UCSD-AML1 (cell line): ENCODE measurements at regions not wholly inside any gene's neighbourhood (a gene's known extent, or its start where the extent isn't known, plus 50 kb on each side); places are given as distances from the start of the nearest gene placed in this dataset.

Source experiments
- DNase-seq: peaks from one replicate; lab custom pipeline; 2025; ENCODE audit not compliant: unreplicated experiment; lab: John Stamatoyannopoulos, UW

GRCh38 chr20:11195899-11196558, 522.2 kb upstream of the JAG1 start:
- no peak for DNase-seq

GRCh38 chr20:11197851-11198250, 524.1 kb upstream of the JAG1 start:
- DNase-seq = no peak

- DNase-seq = no peak
Observed at GRCh38 chr20:11200423-11200822, 526.6 kb upstream of the JAG1 start.

GRCh38 chr20:11204926-11205768, 531.3 kb upstream of the JAG1 start:
- DNase-seq = peak; percentile 39

GRCh38 chr20:11205769-11206362, 532.1 kb upstream of the JAG1 start:
- DNase-seq = no peak

- DNase-seq = no peak
Observed at GRCh38 chr20:11207749-11208502, 534.1 kb upstream of the JAG1 start.

GRCh38 chr20:11210611-11211010, 536.8 kb upstream of the JAG1 start:
- DNase-seq = no peak

- DNase-seq = no peak
Observed at GRCh38 chr20:11212272-11212671, 538.5 kb upstream of the JAG1 start.

GRCh38 chr20:11212902-11213301, 539.1 kb upstream of the JAG1 start:
- DNase-seq = no peak

GRCh38 chr20:11214256-11214840, 540.5 kb upstream of the JAG1 start:
- DNase-seq = no peak

DNA sequence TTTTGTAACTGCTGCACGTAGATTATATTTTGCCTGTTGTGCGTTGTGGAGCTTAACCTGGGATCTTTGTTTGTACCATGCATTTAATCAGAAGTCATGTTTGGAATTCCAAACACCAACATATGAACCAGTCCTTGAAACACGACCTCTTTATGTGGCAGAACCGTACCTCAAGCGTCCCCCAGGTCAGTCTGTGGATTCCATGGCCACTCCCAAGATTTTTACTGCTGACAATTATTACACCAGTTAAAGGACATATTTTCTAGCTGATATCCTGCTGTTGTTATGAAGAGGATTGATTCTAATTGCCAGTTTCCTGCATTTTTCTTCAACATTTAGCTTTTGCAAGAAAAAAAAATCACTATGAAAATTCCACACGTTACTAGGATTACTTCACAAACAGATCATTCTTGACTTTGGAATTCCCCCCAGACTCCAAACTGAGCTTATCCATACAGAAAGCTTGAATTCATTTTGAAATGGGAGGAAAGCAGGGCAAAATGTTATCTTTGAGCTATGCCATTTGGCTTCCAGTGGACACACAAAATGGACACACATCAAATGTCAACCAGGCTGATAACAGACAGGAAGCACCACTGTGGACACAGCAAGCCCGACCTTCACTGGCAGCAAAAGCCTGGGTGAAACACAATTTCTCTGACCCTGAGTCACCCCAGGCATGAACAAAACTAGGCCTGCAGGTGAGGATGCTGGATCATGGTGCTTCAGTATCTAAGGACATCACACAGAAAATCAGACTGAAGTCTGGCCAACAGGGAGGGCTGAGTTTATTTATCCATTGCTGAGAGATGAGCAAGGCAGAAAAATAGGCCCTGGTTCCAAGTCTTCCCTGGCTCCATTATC, 542.9 kb upstream of the JAG1 start:
- DNase-seq = no peak

- no peak for DNase-seq
Observed at GRCh38 chr20:11217326-11218172, 543.8 kb upstream of the JAG1 start.

DNA sequence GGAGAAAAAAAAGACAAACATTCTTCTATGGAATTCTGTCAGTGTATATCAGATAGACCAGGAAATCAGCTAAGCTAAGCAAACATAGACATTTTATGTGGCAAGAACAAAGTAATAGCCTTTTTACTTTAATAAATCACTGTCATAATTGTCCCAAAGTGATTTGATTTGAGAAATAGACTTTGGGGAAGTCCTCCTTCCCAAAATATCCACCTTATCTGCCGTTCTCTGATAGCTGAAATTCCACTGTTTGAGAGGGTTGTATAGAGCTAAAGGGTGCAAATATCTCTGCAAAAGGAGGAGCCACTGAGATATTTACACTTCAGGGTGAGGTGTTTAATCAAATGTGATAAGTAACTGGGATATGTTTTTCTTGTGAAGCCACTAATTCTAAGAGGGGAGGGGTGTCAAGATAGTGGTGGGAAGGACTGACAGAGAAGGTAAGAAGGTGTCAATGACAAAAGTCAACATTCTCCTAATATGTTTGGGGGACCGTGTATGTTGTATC, 544.4 kb upstream of the JAG1 start:
- no peak for DNase-seq

GRCh38 chr20:11219192-11219591, 545.4 kb upstream of the JAG1 start:
- no peak for DNase-seq

DNA sequence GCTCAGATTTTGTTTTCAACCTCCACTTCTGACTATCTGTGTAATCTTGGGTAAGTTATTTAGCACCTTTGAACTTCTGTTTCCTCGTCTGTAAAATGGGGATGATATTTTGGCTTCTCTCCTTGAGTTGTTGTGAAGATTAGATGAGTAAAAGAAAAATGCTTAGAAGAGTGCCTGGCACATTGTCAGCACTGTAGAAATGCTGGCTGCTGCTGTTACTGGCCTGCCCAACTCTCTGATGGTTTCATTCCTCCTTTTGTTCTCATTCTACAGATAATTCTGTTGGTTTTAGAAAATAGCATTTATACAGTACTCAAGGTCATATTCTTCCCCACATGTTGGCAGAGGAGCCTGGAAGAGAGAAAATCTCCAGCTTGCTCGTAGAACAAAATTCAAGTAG, 547.2 kb upstream of the JAG1 start:
- no peak for DNase-seq

GRCh38 chr20:11222243-11222642, 548.4 kb upstream of the JAG1 start:
- DNase-seq = no peak

DNA sequence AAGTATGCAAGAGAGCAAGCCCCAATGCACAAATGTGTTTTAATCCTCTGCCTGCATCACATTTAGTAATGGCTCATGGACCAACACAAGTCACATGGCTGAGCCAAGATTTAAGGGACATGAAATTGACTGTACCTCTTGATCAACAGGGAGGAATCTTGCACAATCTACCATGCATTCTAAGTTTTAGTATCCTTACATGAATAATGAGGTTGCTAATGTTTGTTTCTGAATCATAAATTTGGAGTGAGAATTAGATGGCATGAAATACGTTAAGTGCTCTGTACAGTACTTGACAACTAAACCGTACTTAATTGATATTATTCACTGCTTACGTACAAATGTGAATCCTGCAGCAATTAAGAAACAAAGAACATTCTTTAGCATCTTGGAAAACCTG, 553.8 kb upstream of the JAG1 start:
- DNase-seq = no peak

GRCh38 chr20:11229772-11230171, 556.0 kb upstream of the JAG1 start:
- DNase-seq = no peak

DNA sequence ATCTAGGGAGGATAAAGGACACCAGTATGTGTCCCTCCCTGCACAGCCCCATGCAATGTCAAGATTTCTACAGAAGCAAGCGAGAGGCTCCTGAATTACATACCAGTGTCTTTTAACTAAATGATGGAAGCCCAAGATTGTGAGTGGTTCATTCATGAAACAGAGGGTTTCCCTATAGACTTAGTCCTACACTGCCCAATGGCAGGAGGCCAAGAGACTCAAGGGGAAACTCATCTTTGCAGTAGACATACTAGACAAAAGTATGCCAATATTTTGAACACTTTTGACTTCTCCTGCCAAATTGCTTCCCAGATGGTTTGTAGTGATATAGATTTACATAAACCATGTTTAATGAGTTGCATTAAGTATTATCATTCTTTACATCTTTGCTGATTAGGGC, 557.2 kb upstream of the JAG1 start:
- DNase-seq = no peak
